Uterus (tissue), 3 donors: ENCODE measurements at regions not wholly inside any gene's neighbourhood (a gene's known extent, or its start where the extent isn't known, plus 50 kb on each side); places are given as distances from the start of the nearest gene placed in this dataset.

ENCODE experiments used
- DNase-seq, 2 donors: peaks; one replicate each; pipeline ENCODE4 v3.0.0-alpha.2; 2019 to 2020
- H3K27ac ChIP-seq, 2 donors: fragments of 200-600 bp; sonication (generic); 1 replicate in 1 of 2; 2 replicates in 1 of 2; pipeline ENCODE4 v1.5.1; 2016 to 2018
- H3K27me3 ChIP-seq, 2 donors: fragments of 200-600 bp; sonication (generic); one replicate each; pipeline ENCODE4 v1.5.1; 2018 to 2019; ENCODE audit warnings: control low read depth in 1 of 2
- H3K36me3 ChIP-seq, 2 donors: fragments of 200-600 bp; sonication (generic); one replicate each; pipeline ENCODE4 v1.5.1; 2019; ENCODE audit warnings: control low read depth in 1 of 2
- H3K4me1 ChIP-seq, 2 donors: fragments of 200-600 bp; sonication (generic); one replicate each; pipeline ENCODE4 v1.5.1; 2018 to 2019; ENCODE audit warnings: control low read depth in 1 of 2
- H3K4me3 ChIP-seq, 2 donors: fragments of 200-600 bp; sonication (generic); 1 replicate in 1 of 2; 2 replicates in 1 of 2; pipeline ENCODE4 v1.5.1; 2018 to 2019; ENCODE audit warnings: mild to moderate bottlenecking in 1 of 2
- H3K9me3 ChIP-seq, 2 donors: fragments of 200-600 bp; sonication (generic); one replicate each; pipeline ENCODE4 v1.5.1; 2019; ENCODE audit warnings: control low read depth in 1 of 2
- CTCF ChIP-seq, 4 experiments: fragments of 200-600 bp in 2 of 4; fragments of 450-650 bp in 2 of 4; sonication (generic) in 2 of 4; IDR thresholded peaks; one replicate each; pipeline ENCODE4 v1.5.1; 2016 to 2019; ENCODE audit warnings: antibody characterized with exemption in 4 of 4, mild to moderate bottlenecking in 2 of 4, moderate library complexity in 1 of 4
- POLR2A ChIP-seq, 2 donors: fragments of 450-650 bp; IDR thresholded peaks; one replicate each; pipeline ENCODE4 v1.6.1; 2016; ENCODE audit warnings: antibody characterized with exemption in 2 of 2, mild to moderate bottlenecking in 1 of 2, moderate library complexity in 1 of 2
- intact Hi-C: fragments of 100-400 bp; cut with DNase I; formaldehyde crosslinking; loops from one replicate; pipeline ENCODE4 v1.15.1; 2023; ENCODE audit warnings: low total_unique reads
- donor health status: DM: yes; HTN: yes; CAD: no.

- H3K27ac ChIP-seq = no peak overlapping the region
- intact Hi-C loops = no loop called here
- no peak for TF ChIP-seq CTCF (IDR thresholded peaks at IDR 0.05)
- no peak for TF ChIP-seq POLR2A (IDR thresholded peaks at IDR 0.05)
- no peaks in the 10 kb centered on the region for H3K27me3 ChIP-seq
- no peaks in the 10 kb centered on the region for H3K36me3 ChIP-seq
- H3K9me3 ChIP-seq = no peaks in the 10 kb centered on the region
- DNase-seq = no peak
- H3K4me3 ChIP-seq = no peak overlapping the region
- no peaks in the 10 kb centered on the region for H3K4me1 ChIP-seq
Observed at GRCh38 chr7:136513744-136514143, 354.7 kb upstream of the CHRM2 start.

GRCh38 chr7:136509466-136509865 is 359.0 kb upstream of the CHRM2 start:
- DNase-seq = no peak
- Histone ChIP-seq H3K4me3 (no peak overlapping the region), H3K27ac (no peak overlapping the region), H3K4me1 (no peaks in the 10 kb centered on the region), H3K36me3 (no peaks in the 10 kb centered on the region), H3K27me3 (no peaks in the 10 kb centered on the region), H3K9me3 (no peaks in the 10 kb centered on the region)
- intact Hi-C loops = no loop called here
- TF ChIP-seq CTCF (IDR thresholded peaks at IDR 0.05) (no peak), POLR2A (IDR thresholded peaks at IDR 0.05) (no peak)

- H3K27ac ChIP-seq = no peak overlapping the region
- DNase-seq = no peak
- H3K9me3 ChIP-seq = no peaks in the 10 kb centered on the region
- no peaks in the 10 kb centered on the region for H3K4me1 ChIP-seq
- no peak overlapping the region for H3K4me3 ChIP-seq
- intact Hi-C loops = no loop called here
- TF ChIP-seq POLR2A (IDR thresholded peaks at IDR 0.05) (no peak), CTCF (IDR thresholded peaks at IDR 0.05) (no peak)
- no peaks in the 10 kb centered on the region for H3K36me3 ChIP-seq
- H3K27me3 ChIP-seq = no peaks in the 10 kb centered on the region
Observed at GRCh38 chr7:136502162-136502561, 366.3 kb upstream of the CHRM2 start.

- no peak overlapping the region for H3K27ac ChIP-seq
- no peaks in the 10 kb centered on the region for H3K27me3 ChIP-seq
- TF ChIP-seq POLR2A (IDR thresholded peaks at IDR 0.05) (no peak), CTCF (IDR thresholded peaks at IDR 0.05) (no peak)
- DNase-seq = no peak
- H3K9me3 ChIP-seq = no peaks in the 10 kb centered on the region
- intact Hi-C loops = no loop called here
- H3K36me3 ChIP-seq = no peaks in the 10 kb centered on the region
- H3K4me3 ChIP-seq = no peak overlapping the region
- no peaks in the 10 kb centered on the region for H3K4me1 ChIP-seq
Observed at GRCh38 chr7:136501151-136501550, 367.3 kb upstream of the CHRM2 start.

- TF ChIP-seq POLR2A (IDR thresholded peaks at IDR 0.05) = no peak
- no peak for TF ChIP-seq CTCF (IDR thresholded peaks at IDR 0.05)
- no peak overlapping the region for H3K4me3 ChIP-seq
- DNase-seq = no peak
- H3K9me3 ChIP-seq = no peaks in the 10 kb centered on the region
- no peak overlapping the region for H3K27ac ChIP-seq
- intact Hi-C loops = no loop called here
- no peaks in the 10 kb centered on the region for H3K36me3 ChIP-seq
- H3K4me1 ChIP-seq = no peaks in the 10 kb centered on the region
- H3K27me3 ChIP-seq = no peaks in the 10 kb centered on the region
Observed at GRCh38 chr7:136496551-136496950, 371.9 kb upstream of the CHRM2 start.
